Activated T-cell treated with anti-CD3 and anti-CD28 coated beads, Interleukin-2, amount 50 U/mL, for 24 hours (primary cell): ENCODE measurements at regions not wholly inside any gene's neighbourhood (a gene's known extent, or its start where the extent isn't known, plus 50 kb on each side); places are given as distances from the start of the nearest gene placed in this dataset.
"Not testable (repeated sequence)": the region's sequence is repeated elsewhere in the genome, so short reads cannot be mapped to it uniquely, and the experiment has no call there.

ENCODE experiments used
- DNase-seq: peaks from one replicate; pipeline ENCODE4 v3.0.0-alpha.2; 2020
- H3K27ac Mint-ChIP-seq: 2 replicates; pipeline ENCODE4 v1.8.0; 2020; ENCODE audit warnings: mild to moderate bottlenecking, mixed read lengths
- H3K27me3 Mint-ChIP-seq: 2 replicates; pipeline ENCODE4 v1.8.0; 2020; ENCODE audit warnings: mixed read lengths
- H3K36me3 Mint-ChIP-seq: 2 replicates; pipeline ENCODE4 v1.8.0; 2020; ENCODE audit warnings: low read depth, mixed read lengths
- H3K4me1 Mint-ChIP-seq: 2 replicates; pipeline ENCODE4 v1.8.0; 2020; ENCODE audit warnings: low read depth, mixed read lengths
- H3K4me3 Mint-ChIP-seq: 2 replicates; pipeline ENCODE4 v1.8.0; 2020; ENCODE audit warnings: mild to moderate bottlenecking, moderate library complexity, mixed read lengths
- H3K9me3 Mint-ChIP-seq: 2 replicates; pipeline ENCODE4 v1.8.0; 2020; ENCODE audit warnings: mixed read lengths

GRCh38 chr2:185255566-185255965 lies 483.0 kb upstream of the FSIP2 start:
- Mint-ChIP-seq H3K9me3 (peaks cover 3% of the 10 kb centered on the region), H3K36me3 (no peaks in the 10 kb centered on the region), H3K4me1 (no peaks in the 10 kb centered on the region), H3K27me3 (no peaks in the 10 kb centered on the region), H3K4me3 (no peak overlapping the region), H3K27ac (no peak overlapping the region)
- DNase-seq: no peak

- Mint-ChIP-seq H3K9me3 (no peaks in the 10 kb centered on the region), H3K27ac (no peak overlapping the region), H3K4me1 (no peaks in the 10 kb centered on the region), H3K36me3 (no peaks in the 10 kb centered on the region), H3K27me3 (no peaks in the 10 kb centered on the region), H3K4me3 (no peak overlapping the region)
- no peak for DNase-seq
Measured at GRCh38 chr2:185265747-185266146, 472.9 kb upstream of the FSIP2 start.

GRCh38 chr2:185268651-185269050 lies 470.0 kb upstream of the FSIP2 start:
- Mint-ChIP-seq H3K4me1 (no peaks in the 10 kb centered on the region), H3K9me3 (no peaks in the 10 kb centered on the region), H3K27me3 (no peaks in the 10 kb centered on the region), H3K27ac (no peak overlapping the region), H3K4me3 (no peak overlapping the region), H3K36me3 (no peaks in the 10 kb centered on the region)
- DNase-seq: no peak

- no peak overlapping the region for H3K27ac Mint-ChIP-seq
- H3K27me3 Mint-ChIP-seq: no peaks in the 10 kb centered on the region
- no peaks in the 10 kb centered on the region for H3K4me1 Mint-ChIP-seq
- no peak for DNase-seq
- no peaks in the 10 kb centered on the region for H3K36me3 Mint-ChIP-seq
- H3K9me3 Mint-ChIP-seq: no peaks in the 10 kb centered on the region
- no peak overlapping the region for H3K4me3 Mint-ChIP-seq
Measured at GRCh38 chr2:185274718-185275484, 463.7 kb upstream of the FSIP2 start.

- H3K9me3 Mint-ChIP-seq, H3K27ac Mint-ChIP-seq, H3K4me1 Mint-ChIP-seq, H3K4me3 Mint-ChIP-seq, H3K27me3 Mint-ChIP-seq, DNase-seq, H3K36me3 Mint-ChIP-seq: not testable (repeated sequence)
Measured at GRCh38 chr2:185275979-185276378, 462.6 kb upstream of the FSIP2 start.

GRCh38 chr2:185278761-185279160 lies 459.8 kb upstream of the FSIP2 start:
- H3K27ac Mint-ChIP-seq: no peak overlapping the region
- no peaks in the 10 kb centered on the region for H3K27me3 Mint-ChIP-seq
- no peak for DNase-seq
- no peaks in the 10 kb centered on the region for H3K36me3 Mint-ChIP-seq
- H3K9me3 Mint-ChIP-seq: no peaks in the 10 kb centered on the region
- no peak overlapping the region for H3K4me3 Mint-ChIP-seq
- H3K4me1 Mint-ChIP-seq: no peaks in the 10 kb centered on the region

- H3K4me1 Mint-ChIP-seq: no peaks in the 10 kb centered on the region
- H3K9me3 Mint-ChIP-seq: no peaks in the 10 kb centered on the region
- DNase-seq: no peak
- H3K4me3 Mint-ChIP-seq: no peak overlapping the region
- H3K27ac Mint-ChIP-seq: no peak overlapping the region
- H3K27me3 Mint-ChIP-seq: no peaks in the 10 kb centered on the region
- H3K36me3 Mint-ChIP-seq: no peaks in the 10 kb centered on the region
Measured at GRCh38 chr2:185279999-185280398, 458.6 kb upstream of the FSIP2 start.

GRCh38 chr2:185284696-185285095 lies 453.9 kb upstream of the FSIP2 start:
- no peaks in the 10 kb centered on the region for H3K4me1 Mint-ChIP-seq
- no peaks in the 10 kb centered on the region for H3K9me3 Mint-ChIP-seq
- no peak for DNase-seq
- H3K27ac Mint-ChIP-seq: no peak overlapping the region
- no peaks in the 10 kb centered on the region for H3K27me3 Mint-ChIP-seq
- no peak overlapping the region for H3K4me3 Mint-ChIP-seq
- no peaks in the 10 kb centered on the region for H3K36me3 Mint-ChIP-seq

- not testable (repeated sequence) for H3K9me3 Mint-ChIP-seq, DNase-seq, H3K27me3 Mint-ChIP-seq, H3K4me3 Mint-ChIP-seq, H3K4me1 Mint-ChIP-seq, H3K36me3 Mint-ChIP-seq, H3K27ac Mint-ChIP-seq
Measured at GRCh38 chr2:185290012-185290411, 448.6 kb upstream of the FSIP2 start.

- H3K27me3 Mint-ChIP-seq: no peaks in the 10 kb centered on the region
- no peak overlapping the region for H3K4me3 Mint-ChIP-seq
- no peaks in the 10 kb centered on the region for H3K4me1 Mint-ChIP-seq
- no peaks in the 10 kb centered on the region for H3K36me3 Mint-ChIP-seq
- H3K27ac Mint-ChIP-seq: no peak overlapping the region
- H3K9me3 Mint-ChIP-seq: no peaks in the 10 kb centered on the region
- DNase-seq: no peak
Measured at GRCh38 chr2:185291035-185291647, 447.5 kb upstream of the FSIP2 start.

- Mint-ChIP-seq H3K4me3 (no peak overlapping the region), H3K27ac (no peak overlapping the region), H3K9me3 (peaks cover 7% of the 10 kb centered on the region), H3K27me3 (no peaks in the 10 kb centered on the region), H3K4me1 (no peaks in the 10 kb centered on the region), H3K36me3 (no peaks in the 10 kb centered on the region)
- no peak for DNase-seq
Measured at GRCh38 chr2:185299867-185300266, 438.7 kb upstream of the FSIP2 start.

- H3K4me3 Mint-ChIP-seq: no peak overlapping the region
- no peaks in the 10 kb centered on the region for H3K36me3 Mint-ChIP-seq
- no peak overlapping the region for H3K27ac Mint-ChIP-seq
- no peaks in the 10 kb centered on the region for H3K4me1 Mint-ChIP-seq
- no peaks in the 10 kb centered on the region for H3K9me3 Mint-ChIP-seq
- no peak for DNase-seq
- no peaks in the 10 kb centered on the region for H3K27me3 Mint-ChIP-seq
Measured at GRCh38 chr2:185306119-185306518, 432.5 kb upstream of the FSIP2 start.

- Mint-ChIP-seq H3K4me1 (no peaks in the 10 kb centered on the region), H3K27ac (no peak overlapping the region), H3K9me3 (peaks cover 3% of the 10 kb centered on the region), H3K4me3 (no peak overlapping the region), H3K27me3 (no peaks in the 10 kb centered on the region), H3K36me3 (no peaks in the 10 kb centered on the region)
- DNase-seq: no peak
Measured at GRCh38 chr2:185316383-185316782, 422.2 kb upstream of the FSIP2 start.

- DNase-seq: no peak
- no peak overlapping the region for H3K27ac Mint-ChIP-seq
- no peaks in the 10 kb centered on the region for H3K9me3 Mint-ChIP-seq
- H3K36me3 Mint-ChIP-seq: no peaks in the 10 kb centered on the region
- H3K4me3 Mint-ChIP-seq: no peak overlapping the region
- no peaks in the 10 kb centered on the region for H3K27me3 Mint-ChIP-seq
- H3K4me1 Mint-ChIP-seq: no peaks in the 10 kb centered on the region
Measured at GRCh38 chr2:185318271-185318724, 420.3 kb upstream of the FSIP2 start.

GRCh38 chr2:185335879-185336278 lies 402.7 kb upstream of the FSIP2 start:
- H3K4me3 Mint-ChIP-seq: no peak overlapping the region
- no peak for DNase-seq
- no peak overlapping the region for H3K27ac Mint-ChIP-seq
- H3K9me3 Mint-ChIP-seq: peaks cover 8% of the 10 kb centered on the region
- no peaks in the 10 kb centered on the region for H3K4me1 Mint-ChIP-seq
- H3K36me3 Mint-ChIP-seq: no peaks in the 10 kb centered on the region
- H3K27me3 Mint-ChIP-seq: no peaks in the 10 kb centered on the region
